ENCODE measurements at regions not wholly inside any gene's neighbourhood (a gene's known extent, or its start where the extent isn't known, plus 50 kb on each side); places are given as distances from the start of the nearest gene placed in this dataset.

GRCh38 chr14:104309657-104310369 is 171.4 kb downstream of the KIF26A start:
- TF ChIP-seq, protein P1, sequence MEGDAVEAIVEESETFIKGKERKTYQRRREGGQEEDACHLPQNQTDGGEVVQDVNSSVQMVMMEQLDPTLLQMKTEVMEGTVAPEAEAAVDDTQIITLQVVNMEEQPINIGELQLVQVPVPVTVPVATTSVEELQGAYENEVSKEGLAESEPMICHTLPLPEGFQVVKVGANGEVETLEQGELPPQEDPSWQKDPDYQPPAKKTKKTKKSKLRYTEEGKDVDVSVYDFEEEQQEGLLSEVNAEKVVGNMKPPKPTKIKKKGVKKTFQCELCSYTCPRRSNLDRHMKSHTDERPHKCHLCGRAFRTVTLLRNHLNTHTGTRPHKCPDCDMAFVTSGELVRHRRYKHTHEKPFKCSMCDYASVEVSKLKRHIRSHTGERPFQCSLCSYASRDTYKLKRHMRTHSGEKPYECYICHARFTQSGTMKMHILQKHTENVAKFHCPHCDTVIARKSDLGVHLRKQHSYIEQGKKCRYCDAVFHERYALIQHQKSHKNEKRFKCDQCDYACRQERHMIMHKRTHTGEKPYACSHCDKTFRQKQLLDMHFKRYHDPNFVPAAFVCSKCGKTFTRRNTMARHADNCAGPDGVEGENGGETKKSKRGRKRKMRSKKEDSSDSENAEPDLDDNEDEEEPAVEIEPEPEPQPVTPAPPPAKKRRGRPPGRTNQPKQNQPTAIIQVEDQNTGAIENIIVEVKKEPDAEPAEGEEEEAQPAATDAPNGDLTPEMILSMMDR (IDR thresholded peaks at IDR 0.05; ENCODE audit: insufficient read depth in 1 of 2, low read depth in 1 of 2, low read length in 1 of 2, severe bottlenecking in 1 of 2, unreplicated experiment in 1 of 2), result no peak
- Mint-ChIP-seq H3K27me3 (ENCODE audit: insufficient read depth, unreplicated experiment) (peaks cover 8% of the 10 kb centered on the region), H3K4me3 (ENCODE audit: unreplicated experiment) (no peak overlapping the region), H3K9me3 (ENCODE audit: unreplicated experiment) (no peaks in the 10 kb centered on the region), H3K4me1 (ENCODE audit: low read depth, unreplicated experiment) (no peaks in the 10 kb centered on the region), H3K27ac (ENCODE audit: unreplicated experiment) (no peak overlapping the region), H3K36me3 (ENCODE audit: insufficient read depth, unreplicated experiment) (no peaks in the 10 kb centered on the region)
- Histone ChIP-seq H3K9me3 (peaks cover 8% of the 10 kb centered on the region; the same call in 1 of the 2 replicates), H3K36me3 (ENCODE audit: control insufficient read depth, insufficient read depth, low read length) (no peaks in the 10 kb centered on the region), H3K4me3 (ENCODE audit: low read depth, low read length) (no peak overlapping the region), H3K27me3 (replicated peaks; ENCODE audit: control insufficient read depth, insufficient read depth, low read length) (no peaks in the 10 kb centered on the region), H3K4me1 (no peaks in the 10 kb centered on the region)
- no peak for DNase-seq
- intact Hi-C loops (cut with micrococcal nuclease; ENCODE audit: unreplicated experiment), result no loop called here
- no TSS peak for BruUV-seq (replicated peaks)
- POLR2A ChIA-PET, result no interaction called here
- CTCF ChIA-PET, result no interaction called here

- no peaks in the 10 kb centered on the region for H3K36me3 ChIP-seq (ENCODE audit: control insufficient read depth, insufficient read depth, low read length)
- no peaks in the 10 kb centered on the region for H3K36me3 Mint-ChIP-seq (ENCODE audit: insufficient read depth, unreplicated experiment)
- H3K27me3 ChIP-seq (replicated peaks; ENCODE audit: control insufficient read depth, insufficient read depth, low read length), result no peaks in the 10 kb centered on the region
- BruUV-seq (replicated peaks), result no TSS peak
- H3K9me3 Mint-ChIP-seq (ENCODE audit: unreplicated experiment), result no peaks in the 10 kb centered on the region
- no peak overlapping the region for H3K4me3 Mint-ChIP-seq (ENCODE audit: unreplicated experiment)
- peaks cover 8% of the 10 kb centered on the region; the same call in 1 of the 2 replicates for H3K9me3 ChIP-seq
- CTCF ChIA-PET, result no interaction called here
- intact Hi-C loops (cut with micrococcal nuclease; ENCODE audit: unreplicated experiment), result no loop called here
- TF ChIP-seq, protein P1 (IDR thresholded peaks at IDR 0.05; ENCODE audit: insufficient read depth in 1 of 2, low read depth in 1 of 2, low read length in 1 of 2, severe bottlenecking in 1 of 2, unreplicated experiment in 1 of 2), result no peak
- POLR2A ChIA-PET, result no interaction called here
- no peak overlapping the region for H3K27ac Mint-ChIP-seq (ENCODE audit: unreplicated experiment)
- H3K4me1 ChIP-seq, result no peaks in the 10 kb centered on the region
- H3K4me3 ChIP-seq (ENCODE audit: low read depth, low read length), result no peak overlapping the region
- DNase-seq, result no peak
- H3K4me1 Mint-ChIP-seq (ENCODE audit: low read depth, unreplicated experiment), result no peaks in the 10 kb centered on the region
- H3K27me3 Mint-ChIP-seq (ENCODE audit: insufficient read depth, unreplicated experiment), result peaks cover 3% of the 10 kb centered on the region
Observed at GRCh38 chr14:104311358-104311757, 173.0 kb downstream of the KIF26A start.

DNA sequence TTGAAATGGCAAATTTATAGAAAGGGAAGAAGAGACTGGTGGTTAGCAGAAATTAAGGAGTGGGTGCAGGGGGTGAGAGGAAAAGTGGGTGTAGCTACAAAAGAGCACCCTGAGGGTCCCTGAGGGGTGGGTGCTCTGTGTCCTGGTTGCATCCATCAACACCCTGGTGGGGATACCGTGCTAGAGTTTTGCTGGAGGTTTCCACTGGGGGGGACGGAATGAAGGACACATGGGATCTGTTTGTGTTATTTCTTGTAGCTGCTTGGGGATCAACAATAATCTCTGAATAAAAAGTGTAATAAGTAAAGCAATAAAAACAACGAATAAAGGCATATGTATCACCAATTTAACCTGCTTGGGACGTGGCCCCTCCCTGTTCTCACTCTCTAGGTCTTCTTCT is 175.3 kb downstream of the KIF26A start:
- Mint-ChIP-seq H3K4me1 (ENCODE audit: low read depth, unreplicated experiment) (no peaks in the 10 kb centered on the region), H3K9me3 (ENCODE audit: unreplicated experiment) (no peaks in the 10 kb centered on the region), H3K4me3 (ENCODE audit: unreplicated experiment) (no peak overlapping the region), H3K36me3 (ENCODE audit: insufficient read depth, unreplicated experiment) (no peaks in the 10 kb centered on the region), H3K27ac (ENCODE audit: unreplicated experiment) (no peak overlapping the region), H3K27me3 (ENCODE audit: insufficient read depth, unreplicated experiment) (peaks cover 10% of the 10 kb centered on the region)
- ChIA-PET POLR2A (no interaction called here), CTCF (no interaction called here)
- Histone ChIP-seq H3K4me1 (no peaks in the 10 kb centered on the region), H3K9me3 (peaks cover 8% of the 10 kb centered on the region; the same call in 1 of the 2 replicates), H3K27me3 (replicated peaks; ENCODE audit: control insufficient read depth, insufficient read depth, low read length) (no peaks in the 10 kb centered on the region), H3K4me3 (ENCODE audit: low read depth, low read length) (no peak overlapping the region), H3K36me3 (ENCODE audit: control insufficient read depth, insufficient read depth, low read length) (no peaks in the 10 kb centered on the region)
- TF ChIP-seq, protein P1 (IDR thresholded peaks at IDR 0.05; ENCODE audit: insufficient read depth in 1 of 2, low read depth in 1 of 2, low read length in 1 of 2, severe bottlenecking in 1 of 2, unreplicated experiment in 1 of 2), result no peak
- BruUV-seq (replicated peaks), result no TSS peak
- DNase-seq, result peak in 1 of 2 experiments; percentile 6
- intact Hi-C loops (cut with micrococcal nuclease; ENCODE audit: unreplicated experiment), result no loop called here
